ENCODE measurements at regions not wholly inside any gene's neighbourhood (a gene's known extent, or its start where the extent isn't known, plus 50 kb on each side); places are given as distances from the start of the nearest gene placed in this dataset.

GRCh38 chr5:107290780-107291398 is 379.8 kb downstream of the EFNA5 start:
- ChIA-PET CTCF (interaction anchor here (1.5 kb wide), 1 partner anchor 281 kb away, joined by 4 read pairs; no protein-coding TSS in a partner anchor), POLR2A (no interaction called here)
- Mint-ChIP-seq H3K27me3 (peaks cover 12% of the 10 kb centered on the region), H3K4me1 (ENCODE audit: low read depth) (peaks cover 11% of the 10 kb centered on the region), H3K27ac (no peak overlapping the region), H3K9me3 (no peaks in the 10 kb centered on the region), H3K36me3 (no peaks in the 10 kb centered on the region), H3K4me3 (no peak overlapping the region)
- intact Hi-C loops (cut with micrococcal nuclease) = no loop called here
- no peak for DNase-seq

- Mint-ChIP-seq H3K9me3 (no peaks in the 10 kb centered on the region), H3K4me1 (ENCODE audit: low read depth) (peaks cover 11% of the 10 kb centered on the region), H3K27me3 (peaks cover 10% of the 10 kb centered on the region), H3K36me3 (no peaks in the 10 kb centered on the region), H3K27ac (no peak overlapping the region), H3K4me3 (no peak overlapping the region)
- CTCF ChIA-PET = no interaction called here
- POLR2A ChIA-PET = interaction anchor here (0.9 kb wide), 2 partner anchors 20 to 31 kb away, joined by 3 to 4 read pairs; no protein-coding TSS in a partner anchor
- DNase-seq = no peak
- intact Hi-C loops (cut with micrococcal nuclease) = loop anchor here (1.0 to 2.0 kb wide), 4 partner anchors 26 to 198 kb away; no protein-coding TSS in a partner anchor
These were observed 381.6 kb downstream of the EFNA5 start for GRCh38 chr5:107289030-107289714.

- no peak for DNase-seq
These were observed 384.2 kb downstream of the EFNA5 start for GRCh38 chr5:107286447-107287098.

GRCh38 chr5:107285772-107286171 is 385.0 kb downstream of the EFNA5 start:
- Mint-ChIP-seq H3K4me3 (no peak overlapping the region), H3K36me3 (no peaks in the 10 kb centered on the region), H3K27ac (no peak overlapping the region), H3K27me3 (peaks cover 10% of the 10 kb centered on the region), H3K4me1 (ENCODE audit: low read depth) (peaks cover 11% of the 10 kb centered on the region), H3K9me3 (no peaks in the 10 kb centered on the region)
- peak; percentile 65 for DNase-seq
- intact Hi-C loops (cut with micrococcal nuclease) = loop anchor here (1.0 kb wide), 1 partner anchor 22 kb away; no protein-coding TSS in a partner anchor
- CTCF ChIA-PET = no interaction called here
- POLR2A ChIA-PET = no interaction called here

More at GRCh38 chr5:107286447-107287098, 384.2 kb downstream of the EFNA5 start:
- CTCF ChIA-PET = no interaction called here
- H3K4me3 Mint-ChIP-seq = no peak overlapping the region
- H3K4me1 Mint-ChIP-seq (ENCODE audit: low read depth) = peaks cover 11% of the 10 kb centered on the region
- intact Hi-C loops (cut with micrococcal nuclease) = no loop called here
- POLR2A ChIA-PET = no interaction called here
- no peaks in the 10 kb centered on the region for H3K9me3 Mint-ChIP-seq
- no peaks in the 10 kb centered on the region for H3K36me3 Mint-ChIP-seq
- H3K27me3 Mint-ChIP-seq = peaks cover 10% of the 10 kb centered on the region
- no peak overlapping the region for H3K27ac Mint-ChIP-seq

- intact Hi-C loops (cut with micrococcal nuclease) = loop anchor here (1.0 kb wide), 1 partner anchor 22 kb away; no protein-coding TSS in a partner anchor
- H3K4me3 Mint-ChIP-seq = no peak overlapping the region
- H3K27me3 Mint-ChIP-seq = peaks cover 10% of the 10 kb centered on the region
- no peaks in the 10 kb centered on the region for H3K9me3 Mint-ChIP-seq
- H3K4me1 Mint-ChIP-seq (ENCODE audit: low read depth) = peaks cover 11% of the 10 kb centered on the region
- ChIA-PET POLR2A (no interaction called here), CTCF (interaction anchor here (1.0 kb wide), 1 partner anchor 286 kb away, joined by 3 read pairs; no protein-coding TSS in a partner anchor)
- DNase-seq = no peak
- no peak overlapping the region for H3K27ac Mint-ChIP-seq
- no peaks in the 10 kb centered on the region for H3K36me3 Mint-ChIP-seq
These were observed 385.8 kb downstream of the EFNA5 start for GRCh38 chr5:107284822-107285525.

GRCh38 chr5:107282061-107282460 is 388.7 kb downstream of the EFNA5 start:
- no peak overlapping the region for H3K27ac Mint-ChIP-seq
- no peaks in the 10 kb centered on the region for H3K36me3 Mint-ChIP-seq
- H3K4me1 Mint-ChIP-seq (ENCODE audit: low read depth) = no peaks in the 10 kb centered on the region
- peaks cover 3% of the 10 kb centered on the region for H3K27me3 Mint-ChIP-seq
- intact Hi-C loops (cut with micrococcal nuclease) = no loop called here
- no peak for DNase-seq
- H3K9me3 Mint-ChIP-seq = no peaks in the 10 kb centered on the region
- CTCF ChIA-PET = no interaction called here
- POLR2A ChIA-PET = no interaction called here
- H3K4me3 Mint-ChIP-seq = no peak overlapping the region

GRCh38 chr5:107278774-107279173 is 392.0 kb downstream of the EFNA5 start:
- ChIA-PET CTCF (no interaction called here), POLR2A (no interaction called here)
- intact Hi-C loops (cut with micrococcal nuclease) = no loop called here
- Mint-ChIP-seq H3K4me3 (no peak overlapping the region), H3K36me3 (no peaks in the 10 kb centered on the region), H3K9me3 (no peaks in the 10 kb centered on the region), H3K4me1 (ENCODE audit: low read depth) (no peaks in the 10 kb centered on the region), H3K27ac (no peak overlapping the region), H3K27me3 (no peaks in the 10 kb centered on the region)
- no peak for DNase-seq

- ChIA-PET CTCF (no interaction called here), POLR2A (no interaction called here)
- H3K27ac Mint-ChIP-seq = no peak overlapping the region
- no peaks in the 10 kb centered on the region for H3K36me3 Mint-ChIP-seq
- H3K4me3 Mint-ChIP-seq = no peak overlapping the region
- no peaks in the 10 kb centered on the region for H3K4me1 Mint-ChIP-seq (ENCODE audit: low read depth)
- no peaks in the 10 kb centered on the region for H3K9me3 Mint-ChIP-seq
- H3K27me3 Mint-ChIP-seq = no peaks in the 10 kb centered on the region
- no peak for DNase-seq
- intact Hi-C loops (cut with micrococcal nuclease) = no loop called here
These were observed 393.1 kb downstream of the EFNA5 start for GRCh38 chr5:107277485-107278125.

- CTCF ChIA-PET = no interaction called here
- Mint-ChIP-seq H3K4me3 (no peak overlapping the region), H3K36me3 (no peaks in the 10 kb centered on the region), H3K27me3 (no peaks in the 10 kb centered on the region), H3K27ac (no peak overlapping the region), H3K9me3 (no peaks in the 10 kb centered on the region), H3K4me1 (ENCODE audit: low read depth) (no peaks in the 10 kb centered on the region)
- intact Hi-C loops (cut with micrococcal nuclease) = no loop called here
- POLR2A ChIA-PET = no interaction called here
- no peak for DNase-seq
These were observed 395.4 kb downstream of the EFNA5 start for GRCh38 chr5:107275333-107275732.

GRCh38 chr5:107274571-107274970 is 396.2 kb downstream of the EFNA5 start:
- no peaks in the 10 kb centered on the region for H3K27me3 Mint-ChIP-seq
- CTCF ChIA-PET = no interaction called here
- intact Hi-C loops (cut with micrococcal nuclease) = no loop called here

GRCh38 chr5:107272954-107273353 is 397.8 kb downstream of the EFNA5 start:
- ChIA-PET CTCF (no interaction called here), POLR2A (no interaction called here)
- no peak overlapping the region for H3K27ac Mint-ChIP-seq
- no peaks in the 10 kb centered on the region for H3K4me1 Mint-ChIP-seq (ENCODE audit: low read depth)
- no peaks in the 10 kb centered on the region for H3K9me3 Mint-ChIP-seq
- intact Hi-C loops (cut with micrococcal nuclease) = no loop called here
- no peak for DNase-seq
- H3K36me3 Mint-ChIP-seq = no peaks in the 10 kb centered on the region
- no peak overlapping the region for H3K4me3 Mint-ChIP-seq
- no peaks in the 10 kb centered on the region for H3K27me3 Mint-ChIP-seq

More at GRCh38 chr5:107274571-107274970, 396.2 kb downstream of the EFNA5 start:
- POLR2A ChIA-PET = no interaction called here
- no peak for DNase-seq
- Mint-ChIP-seq H3K9me3 (no peaks in the 10 kb centered on the region), H3K4me1 (ENCODE audit: low read depth) (no peaks in the 10 kb centered on the region), H3K27ac (no peak overlapping the region), H3K36me3 (no peaks in the 10 kb centered on the region), H3K4me3 (no peak overlapping the region)

- H3K9me3 Mint-ChIP-seq = no peaks in the 10 kb centered on the region
- H3K27ac Mint-ChIP-seq = no peak overlapping the region
- no peak for DNase-seq
- CTCF ChIA-PET = no interaction called here
- intact Hi-C loops (cut with micrococcal nuclease) = no loop called here
- no peak overlapping the region for H3K4me3 Mint-ChIP-seq
- POLR2A ChIA-PET = no interaction called here
- H3K36me3 Mint-ChIP-seq = no peaks in the 10 kb centered on the region
- no peaks in the 10 kb centered on the region for H3K4me1 Mint-ChIP-seq (ENCODE audit: low read depth)
- no peaks in the 10 kb centered on the region for H3K27me3 Mint-ChIP-seq
These were observed 398.2 kb downstream of the EFNA5 start for GRCh38 chr5:107272509-107272908.

Measured in activated CD4-positive, alpha-beta memory T cell treated with anti-CD3 and anti-CD28 coated beads for 36 hours (primary cell).